ENCODE measurements at regions not wholly inside any gene's neighbourhood (a gene's known extent, or its start where the extent isn't known, plus 50 kb on each side); places are given as distances from the start of the nearest gene placed in this dataset.
"Not testable (repeated sequence)": the region's sequence is repeated elsewhere in the genome, so short reads cannot be mapped to it uniquely, and the experiment has no call there.

GRCh38 chr13:25017808-25018728, 77.9 kb upstream of the PABPC3 start:
- DNase-seq (ENCODE audit: insufficient read length, low spot score); FAIRE-seq: not testable (repeated sequence)

- no peak for TF ChIP-seq POLR2A (IDR thresholded peaks at IDR 0.05; ENCODE audit: low read depth, low read length)
- FAIRE-seq (no peak), DNase-seq (ENCODE audit: insufficient read length, low spot score) (no peak)
These were observed 77.2 kb upstream of the PABPC3 start for GRCh38 chr13:25018729-25019115.

- DNase-seq (ENCODE audit: insufficient read length, low spot score); FAIRE-seq: not testable (repeated sequence)
These were observed 76.2 kb upstream of the PABPC3 start for GRCh38 chr13:25019741-25020140.

- DNase-seq (ENCODE audit: insufficient read length, low spot score) (no peak), FAIRE-seq (no peak)
- no peak for TF ChIP-seq POLR2A (IDR thresholded peaks at IDR 0.05; ENCODE audit: low read depth, low read length)
These were observed 71.8 kb upstream of the PABPC3 start for GRCh38 chr13:25024175-25024574.

- no peak for TF ChIP-seq POLR2A (IDR thresholded peaks at IDR 0.05; ENCODE audit: low read depth, low read length)
- DNase-seq (ENCODE audit: insufficient read length, low spot score) (no peak), FAIRE-seq (no peak)
These were observed 63.8 kb upstream of the PABPC3 start for GRCh38 chr13:25032160-25032559.

GRCh38 chr13:25034173-25034572, 61.8 kb upstream of the PABPC3 start:
- no peak for TF ChIP-seq POLR2A (IDR thresholded peaks at IDR 0.05; ENCODE audit: low read depth, low read length)
- FAIRE-seq, result no peak

GRCh38 chr13:25037057-25037813, 58.7 kb upstream of the PABPC3 start:
- DNase-seq (ENCODE audit: insufficient read length, low spot score), result peak; percentile 23
- TF ChIP-seq POLR2A (IDR thresholded peaks at IDR 0.05; ENCODE audit: low read depth, low read length), result no peak
- FAIRE-seq, result peak; percentile 27

More at GRCh38 chr13:25034173-25034572, 61.8 kb upstream of the PABPC3 start:
- no peak for DNase-seq (ENCODE audit: insufficient read length, low spot score)

- FAIRE-seq, result no peak
These were observed 53.6 kb upstream of the PABPC3 start for GRCh38 chr13:25042151-25042865.

GRCh38 chr13:25044071-25044470, 51.9 kb upstream of the PABPC3 start:
- no peak for FAIRE-seq
- no peak for DNase-seq (ENCODE audit: insufficient read length, low spot score)
- no peak for TF ChIP-seq POLR2A (IDR thresholded peaks at IDR 0.05; ENCODE audit: low read depth, low read length)

More at GRCh38 chr13:25042151-25042865, 53.6 kb upstream of the PABPC3 start:
- DNase-seq (ENCODE audit: insufficient read length, low spot score), result no peak
- no peak for TF ChIP-seq POLR2A (IDR thresholded peaks at IDR 0.05; ENCODE audit: low read depth, low read length)

Data from H54 (cell line).